ENCODE measurements at regions not wholly inside any gene's neighbourhood (a gene's known extent, or its start where the extent isn't known, plus 50 kb on each side); places are given as distances from the start of the nearest gene placed in this dataset.
"Not testable (repeated sequence)": the region's sequence is repeated elsewhere in the genome, so short reads cannot be mapped to it uniquely, and the experiment has no call there.

DNA sequence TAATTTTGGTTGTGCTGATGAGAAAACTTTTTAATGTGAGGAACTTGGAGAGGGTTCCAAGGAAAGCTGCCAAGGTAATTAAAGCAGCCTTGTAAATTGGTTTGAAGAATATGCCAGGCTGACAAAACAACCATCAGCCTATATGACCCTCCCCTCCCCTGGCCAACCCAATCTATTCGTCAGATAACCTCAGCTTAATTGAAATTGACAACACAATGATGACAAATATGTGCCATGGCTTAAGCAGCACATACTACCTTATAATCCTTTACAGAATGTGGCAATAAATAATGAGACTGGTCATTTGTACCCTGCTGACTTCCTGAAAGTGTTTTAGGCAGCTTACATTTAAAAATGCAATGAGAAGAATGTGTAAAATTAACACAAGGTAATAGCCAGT lies 118.2 kb downstream of the EFHB start:
- DNase-seq (ENCODE audit: low read depth in 1 of 2, low spot score in 1 of 2): no peak
- H3K27me3 ChIP-seq (ENCODE audit: insufficient read depth, poor library complexity, severe bottlenecking): no peaks in the 10 kb centered on the region
- no peak overlapping the region; the same call in 1 of the 2 replicates for H3K27ac ChIP-seq (replicated peaks)
- no peak overlapping the region for H3K4me3 ChIP-seq (replicated peaks; ENCODE audit: insufficient read depth, low read length)
- no peak for TF ChIP-seq GABPA (IDR thresholded peaks at IDR 0.05; ENCODE audit: low read depth)
- no peak for TF ChIP-seq POLR2AphosphoS5 (IDR thresholded peaks at IDR 0.05; ENCODE audit: low read depth)
- no peak for TF ChIP-seq SPI1 (IDR thresholded peaks at IDR 0.05; ENCODE audit: borderline replicate concordance, low read depth)
- TF ChIP-seq, protein P1, sequence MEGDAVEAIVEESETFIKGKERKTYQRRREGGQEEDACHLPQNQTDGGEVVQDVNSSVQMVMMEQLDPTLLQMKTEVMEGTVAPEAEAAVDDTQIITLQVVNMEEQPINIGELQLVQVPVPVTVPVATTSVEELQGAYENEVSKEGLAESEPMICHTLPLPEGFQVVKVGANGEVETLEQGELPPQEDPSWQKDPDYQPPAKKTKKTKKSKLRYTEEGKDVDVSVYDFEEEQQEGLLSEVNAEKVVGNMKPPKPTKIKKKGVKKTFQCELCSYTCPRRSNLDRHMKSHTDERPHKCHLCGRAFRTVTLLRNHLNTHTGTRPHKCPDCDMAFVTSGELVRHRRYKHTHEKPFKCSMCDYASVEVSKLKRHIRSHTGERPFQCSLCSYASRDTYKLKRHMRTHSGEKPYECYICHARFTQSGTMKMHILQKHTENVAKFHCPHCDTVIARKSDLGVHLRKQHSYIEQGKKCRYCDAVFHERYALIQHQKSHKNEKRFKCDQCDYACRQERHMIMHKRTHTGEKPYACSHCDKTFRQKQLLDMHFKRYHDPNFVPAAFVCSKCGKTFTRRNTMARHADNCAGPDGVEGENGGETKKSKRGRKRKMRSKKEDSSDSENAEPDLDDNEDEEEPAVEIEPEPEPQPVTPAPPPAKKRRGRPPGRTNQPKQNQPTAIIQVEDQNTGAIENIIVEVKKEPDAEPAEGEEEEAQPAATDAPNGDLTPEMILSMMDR (IDR thresholded peaks at IDR 0.05; ENCODE audit: insufficient read depth, low read length): no peak
- TF ChIP-seq, protein P2, sequence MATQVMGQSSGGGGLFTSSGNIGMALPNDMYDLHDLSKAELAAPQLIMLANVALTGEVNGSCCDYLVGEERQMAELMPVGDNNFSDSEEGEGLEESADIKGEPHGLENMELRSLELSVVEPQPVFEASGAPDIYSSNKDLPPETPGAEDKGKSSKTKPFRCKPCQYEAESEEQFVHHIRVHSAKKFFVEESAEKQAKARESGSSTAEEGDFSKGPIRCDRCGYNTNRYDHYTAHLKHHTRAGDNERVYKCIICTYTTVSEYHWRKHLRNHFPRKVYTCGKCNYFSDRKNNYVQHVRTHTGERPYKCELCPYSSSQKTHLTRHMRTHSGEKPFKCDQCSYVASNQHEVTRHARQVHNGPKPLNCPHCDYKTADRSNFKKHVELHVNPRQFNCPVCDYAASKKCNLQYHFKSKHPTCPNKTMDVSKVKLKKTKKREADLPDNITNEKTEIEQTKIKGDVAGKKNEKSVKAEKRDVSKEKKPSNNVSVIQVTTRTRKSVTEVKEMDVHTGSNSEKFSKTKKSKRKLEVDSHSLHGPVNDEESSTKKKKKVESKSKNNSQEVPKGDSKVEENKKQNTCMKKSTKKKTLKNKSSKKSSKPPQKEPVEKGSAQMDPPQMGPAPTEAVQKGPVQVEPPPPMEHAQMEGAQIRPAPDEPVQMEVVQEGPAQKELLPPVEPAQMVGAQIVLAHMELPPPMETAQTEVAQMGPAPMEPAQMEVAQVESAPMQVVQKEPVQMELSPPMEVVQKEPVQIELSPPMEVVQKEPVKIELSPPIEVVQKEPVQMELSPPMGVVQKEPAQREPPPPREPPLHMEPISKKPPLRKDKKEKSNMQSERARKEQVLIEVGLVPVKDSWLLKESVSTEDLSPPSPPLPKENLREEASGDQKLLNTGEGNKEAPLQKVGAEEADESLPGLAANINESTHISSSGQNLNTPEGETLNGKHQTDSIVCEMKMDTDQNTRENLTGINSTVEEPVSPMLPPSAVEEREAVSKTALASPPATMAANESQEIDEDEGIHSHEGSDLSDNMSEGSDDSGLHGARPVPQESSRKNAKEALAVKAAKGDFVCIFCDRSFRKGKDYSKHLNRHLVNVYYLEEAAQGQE (IDR thresholded peaks at IDR 0.05; ENCODE audit: insufficient replicate concordance, low read depth): no peak

DNA sequence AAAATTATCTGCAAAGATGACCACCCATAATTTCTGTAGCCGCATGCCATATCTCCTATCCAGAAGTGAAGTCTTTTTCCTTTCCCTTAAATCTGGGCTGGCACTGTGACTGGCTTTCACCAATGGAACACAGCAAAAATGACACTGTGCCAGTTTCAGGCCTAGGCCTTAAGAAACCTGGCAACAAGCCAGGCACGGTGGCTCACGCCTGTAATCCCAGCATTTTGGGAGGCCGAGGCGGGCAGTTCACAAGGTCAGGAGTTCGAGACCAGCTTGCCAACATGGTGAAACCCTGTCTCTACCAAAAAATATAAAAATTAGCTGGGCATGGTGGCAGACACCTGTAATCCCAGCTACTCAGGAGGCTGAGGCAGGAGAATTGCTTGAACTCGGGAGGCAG lies 120.3 kb downstream of the EFHB start:
- not testable (repeated sequence) for H3K27me3 ChIP-seq (ENCODE audit: insufficient read depth, poor library complexity, severe bottlenecking); H3K27ac ChIP-seq (replicated peaks); H3K4me3 ChIP-seq (replicated peaks; ENCODE audit: insufficient read depth, low read length); DNase-seq (ENCODE audit: low read depth in 1 of 2, low spot score in 1 of 2)

DNA sequence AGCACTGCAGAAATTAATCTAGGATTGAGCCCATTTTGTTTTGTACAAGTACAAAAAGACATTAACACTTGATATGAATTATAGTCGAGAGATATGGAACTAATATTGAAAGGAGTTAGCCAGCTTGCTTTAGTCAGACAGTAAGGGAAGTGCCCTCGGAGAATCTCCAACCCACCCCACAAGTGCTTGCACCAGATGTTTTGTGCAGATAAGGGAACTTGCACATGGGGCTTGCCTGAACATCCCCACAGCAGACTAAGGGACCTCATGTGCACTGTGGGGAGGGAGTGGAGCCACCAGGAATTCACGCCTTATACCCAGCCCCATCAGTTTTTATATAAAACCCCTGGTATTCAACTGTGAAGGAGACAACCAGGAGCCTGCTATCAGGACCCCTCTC lies 122.3 kb downstream of the EFHB start:
- Histone ChIP-seq H3K27ac (replicated peaks) (no peak overlapping the region), H3K27me3 (ENCODE audit: insufficient read depth, poor library complexity, severe bottlenecking) (no peaks in the 10 kb centered on the region), H3K4me3 (replicated peaks; ENCODE audit: insufficient read depth, low read length) (no peak overlapping the region)
- TF ChIP-seq SPI1 (IDR thresholded peaks at IDR 0.05; ENCODE audit: borderline replicate concordance, low read depth) (peak; percentile 85), GABPA (IDR thresholded peaks at IDR 0.05; ENCODE audit: low read depth) (no peak), POLR2AphosphoS5 (IDR thresholded peaks at IDR 0.05; ENCODE audit: low read depth) (peak; percentile 81)
- TF ChIP-seq, protein P2 (IDR thresholded peaks at IDR 0.05; ENCODE audit: insufficient replicate concordance, low read depth): no peak
- TF ChIP-seq, protein P1 (IDR thresholded peaks at IDR 0.05; ENCODE audit: insufficient read depth, low read length): no peak
- DNase-seq (ENCODE audit: low read depth in 1 of 2, low spot score in 1 of 2): peak; percentile 20 to 90

DNA sequence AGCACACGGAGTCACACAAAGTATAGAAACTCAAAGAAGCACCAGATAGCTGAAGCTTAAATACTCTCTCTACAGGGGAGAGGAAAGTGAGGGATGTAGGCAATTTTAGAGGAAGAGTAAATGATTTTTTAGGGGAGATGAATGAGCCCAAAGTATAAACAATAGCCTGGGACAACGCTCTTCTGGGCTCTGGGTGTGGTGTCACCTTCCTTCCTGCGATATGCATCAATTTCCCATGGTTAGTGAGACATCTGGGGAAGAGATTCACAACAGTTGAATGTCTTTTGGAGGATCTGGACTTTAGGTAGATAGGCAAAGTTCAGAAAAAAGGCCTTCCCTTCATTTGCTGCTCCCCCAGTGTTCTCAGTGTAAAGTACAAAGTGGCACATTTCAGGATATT lies 125.2 kb downstream of the EFHB start:
- H3K27ac ChIP-seq (replicated peaks): no peak overlapping the region
- DNase-seq (ENCODE audit: low read depth in 1 of 2, low spot score in 1 of 2): no peak
- no peak overlapping the region for H3K4me3 ChIP-seq (replicated peaks; ENCODE audit: insufficient read depth, low read length)
- no peaks in the 10 kb centered on the region for H3K27me3 ChIP-seq (ENCODE audit: insufficient read depth, poor library complexity, severe bottlenecking)
- TF ChIP-seq POLR2AphosphoS5 (IDR thresholded peaks at IDR 0.05; ENCODE audit: low read depth) (no peak), GABPA (IDR thresholded peaks at IDR 0.05; ENCODE audit: low read depth) (no peak), SPI1 (IDR thresholded peaks at IDR 0.05; ENCODE audit: borderline replicate concordance, low read depth) (no peak)
- TF ChIP-seq, protein P2 (IDR thresholded peaks at IDR 0.05; ENCODE audit: insufficient replicate concordance, low read depth): no peak
- TF ChIP-seq, protein P1 (IDR thresholded peaks at IDR 0.05; ENCODE audit: insufficient read depth, low read length): no peak
